ENCODE measurements at regions not wholly inside any gene's neighbourhood (a gene's known extent, or its start where the extent isn't known, plus 50 kb on each side); places are given as distances from the start of the nearest gene placed in this dataset.

DNA sequence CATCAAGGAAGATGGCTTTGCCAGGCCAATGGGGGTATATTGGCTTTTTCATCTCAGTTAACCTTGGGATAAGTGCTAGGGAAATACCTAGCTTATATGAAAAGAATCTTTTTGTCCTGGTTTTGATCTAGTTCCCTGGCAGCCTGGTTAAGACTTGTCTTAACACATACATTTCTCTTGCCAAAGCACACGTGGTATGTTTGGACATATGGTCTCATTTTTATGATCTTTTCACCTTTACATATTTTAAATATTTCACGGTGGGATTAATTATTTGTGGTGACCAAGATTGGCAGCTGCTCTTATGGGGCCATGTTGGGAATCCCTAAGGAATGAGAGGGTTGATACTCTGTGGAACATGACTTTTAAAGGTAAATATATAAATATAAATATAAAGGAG is 312.5 kb downstream of the NPR3 start:
- Histone ChIP-seq H3K27me3 (ENCODE audit: control insufficient read depth in 1 of 2, insufficient read depth in 2 of 2, low read length in 1 of 2) (no peaks in the 10 kb centered on the region), H3K9me3 (ENCODE audit: control insufficient read depth, low read length) (no peaks in the 10 kb centered on the region), H3K27ac (ENCODE audit: low read depth in 1 of 2, low read length in 2 of 2) (no peak overlapping the region), H3K4me1 (ENCODE audit: control insufficient read depth in 1 of 2, insufficient read depth in 2 of 2, low read length in 2 of 2) (no peaks in the 10 kb centered on the region), H3K36me3 (ENCODE audit: control insufficient read depth in 1 of 2, insufficient read depth in 2 of 2, low read length in 1 of 2) (no peaks in the 10 kb centered on the region), H3K4me3 (ENCODE audit: low read length in 2 of 2) (no peak overlapping the region)
- DNase-seq, result no peak
- no peak for ATAC-seq (ENCODE audit: low FRiP score)
- intact Hi-C loops (cut with DNase I), result no loop called here
- WGBS, 2 donors, result 23 to 34% methylated on average over 2 of the region's 2 CpGs

DNA sequence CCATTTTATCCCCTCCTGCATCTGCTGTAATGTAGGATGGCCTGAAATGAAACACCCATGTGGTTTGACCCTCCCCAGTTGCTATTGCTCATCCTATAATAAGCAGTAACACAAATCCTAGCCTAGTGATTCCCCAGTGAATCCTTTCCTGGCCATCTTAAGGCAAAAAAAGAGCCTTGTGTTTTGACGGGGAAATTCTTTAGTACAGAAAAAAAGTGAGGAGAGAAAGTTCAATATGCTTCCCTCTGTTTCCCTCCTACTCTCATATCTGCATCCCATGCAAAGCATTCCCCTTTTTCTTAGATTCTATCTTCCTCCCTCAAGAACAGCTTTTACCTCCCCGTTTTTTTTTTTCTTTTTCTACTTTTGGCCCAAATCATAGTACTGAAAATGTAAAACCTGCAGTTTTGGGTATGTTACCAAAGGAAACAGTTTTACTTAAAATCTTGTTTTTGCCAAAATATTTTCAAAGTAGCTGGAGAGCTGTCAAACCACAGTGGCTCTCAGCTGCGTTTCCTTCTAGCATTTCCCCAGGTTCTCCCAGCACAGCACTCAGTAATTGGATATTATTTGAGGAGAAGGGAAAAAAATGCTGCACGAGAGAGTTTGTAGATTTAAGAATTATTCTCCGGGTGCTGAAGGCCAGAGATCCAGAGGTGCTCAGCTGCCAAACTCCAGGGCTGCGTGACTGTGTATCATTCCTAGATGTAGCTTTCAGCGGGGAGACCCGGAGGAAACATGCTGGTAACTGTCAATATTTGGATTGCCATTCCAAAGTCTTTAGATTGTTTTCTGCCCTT is 321.4 kb downstream of the NPR3 start:
- intact Hi-C loops (cut with DNase I), result no loop called here
- Histone ChIP-seq H3K4me1 (ENCODE audit: control insufficient read depth in 1 of 2, insufficient read depth in 2 of 2, low read length in 2 of 2) (peaks cover 0 to 4% of the 10 kb centered on the region in 2 donors), H3K36me3 (ENCODE audit: control insufficient read depth in 1 of 2, insufficient read depth in 2 of 2, low read length in 1 of 2) (no peaks in the 10 kb centered on the region), H3K27me3 (ENCODE audit: control insufficient read depth in 1 of 2, insufficient read depth in 2 of 2, low read length in 1 of 2) (no peaks in the 10 kb centered on the region), H3K4me3 (ENCODE audit: low read length in 2 of 2) (no peak overlapping the region), H3K27ac (ENCODE audit: low read depth in 1 of 2, low read length in 2 of 2) (no peak overlapping the region), H3K9me3 (ENCODE audit: control insufficient read depth, low read length) (no peaks in the 10 kb centered on the region)
- no peak for ATAC-seq (ENCODE audit: low FRiP score)
- WGBS, 2 donors, result 2 to 4% methylated on average over 8 of the region's 8 CpGs
- DNase-seq, result no peak

DNA sequence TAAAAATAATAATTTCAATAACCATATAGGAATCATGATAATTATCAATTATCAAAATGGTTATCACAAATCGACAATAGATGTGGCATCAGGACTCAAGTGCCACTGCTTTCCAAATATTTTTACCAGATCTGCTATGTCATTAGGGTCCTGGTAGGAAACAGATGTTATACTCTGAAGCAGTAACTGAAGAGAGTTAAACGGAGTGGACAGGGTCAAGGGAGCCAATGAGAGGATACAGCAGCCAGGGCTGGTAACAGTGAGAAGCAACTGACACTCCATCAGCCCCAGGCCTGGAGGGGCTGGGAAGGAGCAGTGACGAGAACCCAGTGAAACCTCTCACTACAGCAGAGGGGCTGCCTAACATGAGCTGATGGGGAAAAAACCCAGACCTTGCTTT is 322.4 kb downstream of the NPR3 start:
- no peak overlapping the region for H3K27ac ChIP-seq (ENCODE audit: low read depth in 1 of 2, low read length in 2 of 2)
- no peak for DNase-seq
- H3K36me3 ChIP-seq (ENCODE audit: control insufficient read depth in 1 of 2, insufficient read depth in 2 of 2, low read length in 1 of 2), result no peaks in the 10 kb centered on the region
- intact Hi-C loops (cut with DNase I), result no loop called here
- 87 to 91% methylated on average over 3 of the region's 3 CpGs for WGBS, 2 donors
- peaks cover 0 to 4% of the 10 kb centered on the region in 2 donors for H3K4me1 ChIP-seq (ENCODE audit: control insufficient read depth in 1 of 2, insufficient read depth in 2 of 2, low read length in 2 of 2)
- H3K4me3 ChIP-seq (ENCODE audit: low read length in 2 of 2), result no peak overlapping the region
- no peaks in the 10 kb centered on the region for H3K9me3 ChIP-seq (ENCODE audit: control insufficient read depth, low read length)
- no peaks in the 10 kb centered on the region for H3K27me3 ChIP-seq (ENCODE audit: control insufficient read depth in 1 of 2, insufficient read depth in 2 of 2, low read length in 1 of 2)
- ATAC-seq (ENCODE audit: low FRiP score), result no peak

GRCh38 chr5:33034777-33035176 is 323.7 kb downstream of the NPR3 start:
- Histone ChIP-seq H3K9me3 (ENCODE audit: control insufficient read depth, low read length) (no peaks in the 10 kb centered on the region), H3K4me1 (ENCODE audit: control insufficient read depth in 1 of 2, insufficient read depth in 2 of 2, low read length in 2 of 2) (peaks cover 0 to 4% of the 10 kb centered on the region in 2 donors), H3K27me3 (ENCODE audit: control insufficient read depth in 1 of 2, insufficient read depth in 2 of 2, low read length in 1 of 2) (no peaks in the 10 kb centered on the region), H3K4me3 (ENCODE audit: low read length in 2 of 2) (no peak overlapping the region), H3K27ac (ENCODE audit: low read depth in 1 of 2, low read length in 2 of 2) (no peak overlapping the region), H3K36me3 (ENCODE audit: control insufficient read depth in 1 of 2, insufficient read depth in 2 of 2, low read length in 1 of 2) (no peaks in the 10 kb centered on the region)
- WGBS, 2 donors, result 93 to 95% methylated on average over 1 of the region's 1 CpG
- no peak for DNase-seq
- ATAC-seq (ENCODE audit: low FRiP score), result no peak
- intact Hi-C loops (cut with DNase I), result no loop called here

DNA sequence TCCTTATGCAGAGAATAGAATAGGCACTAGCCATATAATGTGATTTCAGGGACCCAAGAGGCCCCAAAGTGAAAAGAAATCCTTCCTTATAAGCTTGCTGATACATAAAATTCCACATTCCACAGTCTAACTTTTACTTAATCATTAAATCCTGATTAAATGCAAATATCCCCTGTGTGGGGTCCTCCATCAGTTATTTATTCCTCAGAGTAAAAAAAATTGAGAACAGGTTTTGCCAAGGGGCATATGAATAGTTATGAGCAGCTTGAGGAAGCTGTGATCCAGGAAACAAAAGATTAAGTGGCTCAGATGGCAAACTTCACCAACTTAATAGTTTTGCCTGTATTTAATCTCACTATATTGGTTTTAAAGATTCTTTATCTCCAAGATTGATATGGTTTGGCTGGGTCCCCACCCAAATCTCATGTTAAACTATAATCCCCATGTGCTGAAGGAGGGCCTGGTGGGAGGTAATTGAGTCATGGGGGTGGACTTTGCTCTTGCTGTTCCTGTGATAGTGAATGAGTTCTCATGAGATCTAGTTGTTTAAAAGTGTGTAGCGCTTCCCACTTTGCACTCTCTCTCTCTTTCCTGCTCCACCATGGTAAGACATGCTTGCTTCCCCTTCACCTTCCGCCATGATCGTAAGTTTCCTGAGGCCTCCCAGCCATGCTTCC is 324.9 kb downstream of the NPR3 start:
- Histone ChIP-seq H3K27ac (ENCODE audit: low read depth in 1 of 2, low read length in 2 of 2) (no peak overlapping the region), H3K9me3 (ENCODE audit: control insufficient read depth, low read length) (peaks cover 4% of the 10 kb centered on the region), H3K4me1 (ENCODE audit: control insufficient read depth in 1 of 2, insufficient read depth in 2 of 2, low read length in 2 of 2) (peaks cover 0 to 4% of the 10 kb centered on the region in 2 donors), H3K36me3 (ENCODE audit: control insufficient read depth in 1 of 2, insufficient read depth in 2 of 2, low read length in 1 of 2) (no peaks in the 10 kb centered on the region), H3K4me3 (ENCODE audit: low read length in 2 of 2) (no peak overlapping the region), H3K27me3 (ENCODE audit: control insufficient read depth in 1 of 2, insufficient read depth in 2 of 2, low read length in 1 of 2) (no peaks in the 10 kb centered on the region)
- DNase-seq (no peak), ATAC-seq (ENCODE audit: low FRiP score) (no peak)
- intact Hi-C loops (cut with DNase I), result no loop called here
- WGBS, 2 donors, result 94 to 97% methylated on average over 3 of the region's 3 CpGs

- Histone ChIP-seq H3K27me3 (ENCODE audit: control insufficient read depth in 1 of 2, insufficient read depth in 2 of 2, low read length in 1 of 2) (no peaks in the 10 kb centered on the region), H3K4me1 (ENCODE audit: control insufficient read depth in 1 of 2, insufficient read depth in 2 of 2, low read length in 2 of 2) (peaks cover 0 to 1% of the 10 kb centered on the region in 2 donors), H3K9me3 (ENCODE audit: control insufficient read depth, low read length) (peaks cover 6% of the 10 kb centered on the region), H3K27ac (ENCODE audit: low read depth in 1 of 2, low read length in 2 of 2) (no peak overlapping the region), H3K36me3 (ENCODE audit: control insufficient read depth in 1 of 2, insufficient read depth in 2 of 2, low read length in 1 of 2) (no peaks in the 10 kb centered on the region), H3K4me3 (ENCODE audit: low read length in 2 of 2) (no peak overlapping the region)
- no peak for DNase-seq
- ATAC-seq (ENCODE audit: low FRiP score), result no peak
- 95 to 96% methylated on average over 1 of the region's 1 CpG for WGBS, 2 donors
- intact Hi-C loops (cut with DNase I), result no loop called here
Observed at GRCh38 chr5:33037076-33037475, 326.0 kb downstream of the NPR3 start.

DNA sequence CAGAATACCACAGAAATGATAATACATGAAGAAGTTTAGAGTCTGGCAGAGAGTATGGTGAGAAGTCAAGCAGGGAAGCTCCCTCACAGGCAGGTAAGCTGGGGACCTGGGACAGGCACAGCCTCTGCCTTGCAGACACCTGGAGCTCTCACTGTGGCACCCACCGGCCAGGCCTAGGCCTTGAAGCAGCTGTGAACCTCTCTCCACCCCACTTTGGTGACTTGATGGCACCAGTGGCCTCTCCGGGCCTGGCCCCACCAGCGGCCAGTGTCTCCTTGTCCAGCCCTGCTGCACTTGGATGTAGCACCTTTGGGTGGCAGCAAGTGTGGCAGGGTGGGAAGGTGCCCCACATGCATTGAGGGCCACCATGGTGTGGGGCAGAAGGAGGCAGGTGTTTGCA is 330.5 kb downstream of the NPR3 start:
- H3K4me3 ChIP-seq (ENCODE audit: low read length in 2 of 2), result no peak overlapping the region
- no peaks in the 10 kb centered on the region for H3K27me3 ChIP-seq (ENCODE audit: control insufficient read depth in 1 of 2, insufficient read depth in 2 of 2, low read length in 1 of 2)
- WGBS, 2 donors, result 88 to 96% methylated on average over 3 of the region's 3 CpGs
- H3K36me3 ChIP-seq (ENCODE audit: control insufficient read depth in 1 of 2, insufficient read depth in 2 of 2, low read length in 1 of 2), result no peaks in the 10 kb centered on the region
- intact Hi-C loops (cut with DNase I), result no loop called here
- no peak overlapping the region for H3K27ac ChIP-seq (ENCODE audit: low read depth in 1 of 2, low read length in 2 of 2)
- DNase-seq, result peak in 1 of 2 donors; percentile 71
- ATAC-seq (ENCODE audit: low FRiP score), result no peak
- no peaks in the 10 kb centered on the region for H3K4me1 ChIP-seq (ENCODE audit: control insufficient read depth in 1 of 2, insufficient read depth in 2 of 2, low read length in 2 of 2)
- H3K9me3 ChIP-seq (ENCODE audit: control insufficient read depth, low read length), result peaks cover 6% of the 10 kb centered on the region

GRCh38 chr5:33043343-33043997 is 332.3 kb downstream of the NPR3 start:
- H3K27me3 ChIP-seq (ENCODE audit: control insufficient read depth in 1 of 2, insufficient read depth in 2 of 2, low read length in 1 of 2), result no peaks in the 10 kb centered on the region
- ATAC-seq (ENCODE audit: low FRiP score), result no peak
- intact Hi-C loops (cut with DNase I), result no loop called here
- H3K4me1 ChIP-seq (ENCODE audit: control insufficient read depth in 1 of 2, insufficient read depth in 2 of 2, low read length in 2 of 2), result no peaks in the 10 kb centered on the region
- 62 to 99% methylated on average over 1 of the region's 1 CpG for WGBS, 2 donors
- DNase-seq, result no peak
- H3K27ac ChIP-seq (ENCODE audit: low read depth in 1 of 2, low read length in 2 of 2), result no peak overlapping the region
- H3K4me3 ChIP-seq (ENCODE audit: low read length in 2 of 2), result no peak overlapping the region
- no peaks in the 10 kb centered on the region for H3K36me3 ChIP-seq (ENCODE audit: control insufficient read depth in 1 of 2, insufficient read depth in 2 of 2, low read length in 1 of 2)
- H3K9me3 ChIP-seq (ENCODE audit: control insufficient read depth, low read length), result peaks cover 6% of the 10 kb centered on the region

Data from aorta (tissue), 5 donors.